SH-SY5Y (cell line): ENCODE measurements at regions not wholly inside any gene's neighbourhood (a gene's known extent, or its start where the extent isn't known, plus 50 kb on each side); places are given as distances from the start of the nearest gene placed in this dataset.

ENCODE experiments used
- GATA2 ChIP-seq: IDR thresholded peaks from 2 replicates; pipeline ENCODE4 v1.6.1; 2011; ENCODE audit warnings: mild to moderate bottlenecking, low read depth, low read length
- GATA3 ChIP-seq: IDR thresholded peaks from 2 replicates; pipeline ENCODE4 v1.6.1; 2011; ENCODE audit warnings: low read depth, mild to moderate bottlenecking, low read length, moderate library complexity

- TF ChIP-seq GATA3 (no peak), GATA2 (no peak)
Measured at GRCh38 chr3:99126316-99126715, 224.8 kb upstream of the DCBLD2 start.

GRCh38 chr3:99119385-99119784 is 217.9 kb upstream of the DCBLD2 start:
- TF ChIP-seq GATA2 (no peak), GATA3 (no peak)

- TF ChIP-seq GATA3, result no peak
- TF ChIP-seq GATA2, result no peak
Measured at GRCh38 chr3:99118381-99118780, 216.9 kb upstream of the DCBLD2 start.

GRCh38 chr3:99114565-99115291 is 213.2 kb upstream of the DCBLD2 start:
- TF ChIP-seq GATA2, result no peak
- TF ChIP-seq GATA3, result no peak

GRCh38 chr3:99111235-99111634 is 209.7 kb upstream of the DCBLD2 start:
- TF ChIP-seq GATA2 (no peak), GATA3 (no peak)

GRCh38 chr3:99110401-99110800 is 208.9 kb upstream of the DCBLD2 start:
- TF ChIP-seq GATA2 (no peak), GATA3 (no peak)

- no peak for TF ChIP-seq GATA2
- no peak for TF ChIP-seq GATA3
Measured at GRCh38 chr3:99108508-99108907, 207.0 kb upstream of the DCBLD2 start.

- TF ChIP-seq GATA3, result no peak
- no peak for TF ChIP-seq GATA2
Measured at GRCh38 chr3:99094606-99095005, 193.1 kb upstream of the DCBLD2 start.

GRCh38 chr3:99087277-99087676 is 185.8 kb upstream of the DCBLD2 start:
- TF ChIP-seq GATA2 (no peak), GATA3 (no peak)

- TF ChIP-seq GATA2 (no peak), GATA3 (no peak)
Measured at GRCh38 chr3:99084826-99085225, 183.3 kb upstream of the DCBLD2 start.

- TF ChIP-seq GATA3 (no peak), GATA2 (no peak)
Measured at GRCh38 chr3:99084156-99084555, 182.7 kb upstream of the DCBLD2 start.

- TF ChIP-seq GATA3 (no peak), GATA2 (no peak)
Measured at GRCh38 chr3:99071096-99071495, 169.6 kb upstream of the DCBLD2 start.

GRCh38 chr3:99069973-99070372 is 168.5 kb upstream of the DCBLD2 start:
- TF ChIP-seq GATA3, result no peak
- TF ChIP-seq GATA2, result no peak

- TF ChIP-seq GATA3 (no peak), GATA2 (no peak)
Measured at GRCh38 chr3:99066863-99067262, 165.4 kb upstream of the DCBLD2 start.

- TF ChIP-seq GATA2, result no peak
- no peak for TF ChIP-seq GATA3
Measured at GRCh38 chr3:99049164-99049563, 147.7 kb upstream of the DCBLD2 start.

GRCh38 chr3:99041747-99042146 is 140.3 kb upstream of the DCBLD2 start:
- TF ChIP-seq GATA3, result no peak
- no peak for TF ChIP-seq GATA2
